Trophoblast cell (in vitro differentiated cells and primary cell): ENCODE measurements at regions not wholly inside any gene's neighbourhood (a gene's known extent, or its start where the extent isn't known, plus 50 kb on each side); places are given as distances from the start of the nearest gene placed in this dataset.

Experiments used
- DNase-seq, 2 donors: peaks; one replicate each; pipeline ENCODE4 v3.0.0-alpha.2; 2016
- H2AFZ ChIP-seq: 2 replicates; pipeline ENCODE4 v1.6.1; 2013; ENCODE audit warnings: low read length, moderate library complexity, mild to moderate bottlenecking; ENCODE audit not compliant: insufficient read depth, poor library complexity
- H2AK5ac ChIP-seq: 2 replicates; pipeline ENCODE4 v1.6.1; 2013; ENCODE audit warnings: mild to moderate bottlenecking, low read length
- H2BK120ac ChIP-seq: 2 replicates; pipeline ENCODE4 v1.6.1; 2013; ENCODE audit warnings: low read length, mild to moderate bottlenecking, moderate library complexity; ENCODE audit not compliant: insufficient read depth, poor library complexity
- H2BK12ac ChIP-seq: 2 replicates; pipeline ENCODE4 v1.6.1; 2013; ENCODE audit warnings: mild to moderate bottlenecking, low read length, moderate library complexity
- H2BK5ac ChIP-seq: 2 replicates; pipeline ENCODE4 v1.6.1; 2013; ENCODE audit warnings: low read length, low read depth, moderate library complexity, mild to moderate bottlenecking; ENCODE audit not compliant: poor library complexity
- H3K14ac ChIP-seq: 2 replicates; pipeline ENCODE4 v1.6.1; 2013; ENCODE audit warnings: mild to moderate bottlenecking, low read length
- H3K18ac ChIP-seq: 2 replicates; pipeline ENCODE4 v1.6.1; 2013; ENCODE audit warnings: mild to moderate bottlenecking, low read length
- H3K23ac ChIP-seq: 2 replicates; pipeline ENCODE4 v1.6.1; 2013; ENCODE audit warnings: low read length
- H3K27ac ChIP-seq: 2 replicates; pipeline ENCODE4 v1.5.1; 2013; ENCODE audit warnings: low read depth, mild to moderate bottlenecking, inconsistent platforms, low read length, moderate library complexity
- H3K27me3 ChIP-seq: 2 replicates; pipeline ENCODE4 v1.6.1; 2013; ENCODE audit warnings: inconsistent platforms, mild to moderate bottlenecking, low read length, moderate library complexity; ENCODE audit not compliant: insufficient read depth
- H3K36me3 ChIP-seq, 2 experiments: 1 replicate in 1 of 2; 2 replicates in 1 of 2; pipeline ENCODE4 v1.6.1; 2013; ENCODE audit warnings: low read length in 2 of 2, mild to moderate bottlenecking in 2 of 2, moderate library complexity in 1 of 2; ENCODE audit not compliant: insufficient read depth in 2 of 2, control insufficient read depth in 1 of 2
- H3K4ac ChIP-seq: 2 replicates; pipeline ENCODE4 v1.6.1; 2013; ENCODE audit warnings: low read depth, mild to moderate bottlenecking, low read length, moderate library complexity
- H3K4me1 ChIP-seq, 2 experiments: 1 replicate in 1 of 2; 2 replicates in 1 of 2; pipeline ENCODE4 v1.6.1; 2013; ENCODE audit warnings: low read length in 2 of 2, mild to moderate bottlenecking in 2 of 2, moderate library complexity in 1 of 2; ENCODE audit not compliant: insufficient read depth in 2 of 2, control insufficient read depth in 1 of 2
- H3K4me2 ChIP-seq: 2 replicates; pipeline ENCODE4 v1.6.1; 2013; ENCODE audit warnings: inconsistent platforms, mild to moderate bottlenecking, low read length, moderate library complexity
- H3K4me3 ChIP-seq: 2 replicates; pipeline ENCODE4 v1.5.1; 2013; ENCODE audit warnings: mild to moderate bottlenecking, low read depth, low read length, inconsistent platforms
- H3K79me1 ChIP-seq: one replicate; pipeline ENCODE4 v1.6.1; 2013; ENCODE audit warnings: low read length
- H3K79me2 ChIP-seq: 2 replicates; pipeline ENCODE4 v1.6.1; 2013; ENCODE audit warnings: low read length, mild to moderate bottlenecking; ENCODE audit not compliant: control insufficient read depth, insufficient read depth, poor library complexity
- H3K9ac ChIP-seq: 2 replicates; pipeline ENCODE4 v1.6.1; 2013; ENCODE audit warnings: mild to moderate bottlenecking, low read length
- H3K9me3 ChIP-seq: 2 replicates; pipeline ENCODE4 v1.6.1; 2013; ENCODE audit warnings: low read depth, mild to moderate bottlenecking, control low read depth, inconsistent platforms, low read length; ENCODE audit not compliant: insufficient read depth
- H4K12ac ChIP-seq: 2 replicates; pipeline ENCODE4 v1.6.1; 2013; ENCODE audit warnings: low read depth, mild to moderate bottlenecking, low read length, moderate library complexity
- H4K8ac ChIP-seq: 2 replicates; pipeline ENCODE4 v1.6.1; 2013; ENCODE audit warnings: low read depth, mild to moderate bottlenecking, low read length, moderate library complexity
- H4K91ac ChIP-seq: one replicate; pipeline ENCODE4 v1.6.1; 2013; ENCODE audit warnings: low read depth, mild to moderate bottlenecking, low read length, moderate library complexity
- WGBS: extraction: QIAGEN DNeasy Blood & Tissue Kit; methylation state at CpG from one replicate; pipeline ENCODE4 v1.1.7; 2013; ENCODE audit warnings: missing lambda C conversion rate; ENCODE audit not compliant: insufficient read length, insufficient coverage; ENCODE audit errors: extremely low coverage; 5-methylcytosine and 5-hydroxymethylcytosine counted together

GRCh38 chr6:12449447-12449846 lies 159.3 kb downstream of the EDN1 start:
- no peak overlapping the region for H3K4me3 ChIP-seq
- H2AK5ac ChIP-seq = no peak overlapping the region
- H2BK12ac ChIP-seq = no peak overlapping the region
- H3K27ac ChIP-seq = no peak overlapping the region
- no peak overlapping the region for H2BK5ac ChIP-seq
- H3K14ac ChIP-seq = no peak overlapping the region
- DNase-seq = no peak
- no peak overlapping the region for H2BK120ac ChIP-seq
- no peaks in the 10 kb centered on the region for H3K36me3 ChIP-seq
- no peaks in the 10 kb centered on the region for H3K79me1 ChIP-seq
- H4K8ac ChIP-seq = no peak overlapping the region
- no peak overlapping the region for H3K9ac ChIP-seq
- H3K9me3 ChIP-seq = peaks cover 2% of the 10 kb centered on the region
- no peak overlapping the region for H4K91ac ChIP-seq
- no peaks in the 10 kb centered on the region for H3K27me3 ChIP-seq
- H2AFZ ChIP-seq = no peak overlapping the region
- H3K23ac ChIP-seq = no peak overlapping the region
- no peak overlapping the region for H3K4ac ChIP-seq
- WGBS = no CpG with 5 or more reads among the region's 4 CpGs
- no peak overlapping the region for H3K4me2 ChIP-seq
- H3K79me2 ChIP-seq = no peaks in the 10 kb centered on the region
- H4K12ac ChIP-seq = no peak overlapping the region
- H3K4me1 ChIP-seq = no peaks in the 10 kb centered on the region
- H3K18ac ChIP-seq = no peak overlapping the region

GRCh38 chr6:12450467-12450866 lies 160.3 kb downstream of the EDN1 start:
- H3K4me1 ChIP-seq = no peaks in the 10 kb centered on the region
- H4K12ac ChIP-seq = no peak overlapping the region
- H3K27me3 ChIP-seq = no peaks in the 10 kb centered on the region
- no peak overlapping the region for H2BK5ac ChIP-seq
- DNase-seq = no peak
- H3K9me3 ChIP-seq = peaks cover 2% of the 10 kb centered on the region
- H3K18ac ChIP-seq = no peak overlapping the region
- no peak overlapping the region for H2AFZ ChIP-seq
- no peak overlapping the region for H2BK12ac ChIP-seq
- H3K27ac ChIP-seq = no peak overlapping the region
- no peak overlapping the region for H3K4me2 ChIP-seq
- no peak overlapping the region for H4K91ac ChIP-seq
- no peak overlapping the region for H3K14ac ChIP-seq
- H3K9ac ChIP-seq = no peak overlapping the region
- H4K8ac ChIP-seq = no peak overlapping the region
- H3K23ac ChIP-seq = no peak overlapping the region
- H2AK5ac ChIP-seq = no peak overlapping the region
- no peak overlapping the region for H3K4ac ChIP-seq
- no peaks in the 10 kb centered on the region for H3K36me3 ChIP-seq
- H2BK120ac ChIP-seq = no peak overlapping the region
- H3K4me3 ChIP-seq = no peak overlapping the region
- no peaks in the 10 kb centered on the region for H3K79me2 ChIP-seq
- WGBS = no CpG with 5 or more reads among the region's 1 CpG
- no peaks in the 10 kb centered on the region for H3K79me1 ChIP-seq

GRCh38 chr6:12456343-12456742 lies 166.2 kb downstream of the EDN1 start:
- no CpG with 5 or more reads among the region's 12 CpGs for WGBS
- H3K18ac ChIP-seq = no peak overlapping the region
- H3K79me1 ChIP-seq = no peaks in the 10 kb centered on the region
- no peaks in the 10 kb centered on the region for H3K27me3 ChIP-seq
- H2BK120ac ChIP-seq = no peak overlapping the region
- no peak for DNase-seq
- H3K9me3 ChIP-seq = peaks cover 2% of the 10 kb centered on the region
- H3K79me2 ChIP-seq = no peaks in the 10 kb centered on the region
- H2AFZ ChIP-seq = no peak overlapping the region
- H3K23ac ChIP-seq = no peak overlapping the region
- no peak overlapping the region for H4K12ac ChIP-seq
- H2AK5ac ChIP-seq = no peak overlapping the region
- no peak overlapping the region for H4K91ac ChIP-seq
- H3K4ac ChIP-seq = no peak overlapping the region
- no peak overlapping the region for H3K4me2 ChIP-seq
- H3K9ac ChIP-seq = no peak overlapping the region
- H4K8ac ChIP-seq = no peak overlapping the region
- no peak overlapping the region for H2BK12ac ChIP-seq
- H3K4me1 ChIP-seq = no peaks in the 10 kb centered on the region
- no peak overlapping the region for H2BK5ac ChIP-seq
- no peak overlapping the region for H3K4me3 ChIP-seq
- no peak overlapping the region for H3K14ac ChIP-seq
- H3K27ac ChIP-seq = no peak overlapping the region
- no peaks in the 10 kb centered on the region for H3K36me3 ChIP-seq

- H4K12ac ChIP-seq = no peak overlapping the region
- WGBS = no CpG with 5 or more reads among the region's 3 CpGs
These were observed 166.9 kb downstream of the EDN1 start for GRCh38 chr6:12457094-12457493.

More at GRCh38 chr6:12457094-12457493, 166.9 kb downstream of the EDN1 start:
- H3K79me2 ChIP-seq = no peaks in the 10 kb centered on the region
- H3K27me3 ChIP-seq = no peaks in the 10 kb centered on the region
- H3K4me3 ChIP-seq = no peak overlapping the region
- H2BK120ac ChIP-seq = no peak overlapping the region
- H2AK5ac ChIP-seq = no peak overlapping the region
- H3K23ac ChIP-seq = no peak overlapping the region
- H3K4ac ChIP-seq = no peak overlapping the region
- no peak overlapping the region for H3K18ac ChIP-seq
- no peak overlapping the region for H4K8ac ChIP-seq
- peaks cover 2% of the 10 kb centered on the region for H3K9me3 ChIP-seq
- no peak for DNase-seq
- no peaks in the 10 kb centered on the region for H3K4me1 ChIP-seq
- no peak overlapping the region for H2BK12ac ChIP-seq
- H3K14ac ChIP-seq = no peak overlapping the region
- no peaks in the 10 kb centered on the region for H3K79me1 ChIP-seq
- H3K27ac ChIP-seq = no peak overlapping the region
- no peak overlapping the region for H4K91ac ChIP-seq
- H3K4me2 ChIP-seq = no peak overlapping the region
- no peak overlapping the region for H2BK5ac ChIP-seq
- no peak overlapping the region for H3K9ac ChIP-seq
- H2AFZ ChIP-seq = no peak overlapping the region
- H3K36me3 ChIP-seq = no peaks in the 10 kb centered on the region
